ENCODE measurements at regions not wholly inside any gene's neighbourhood (a gene's known extent, or its start where the extent isn't known, plus 50 kb on each side); places are given as distances from the start of the nearest gene placed in this dataset.

DNA sequence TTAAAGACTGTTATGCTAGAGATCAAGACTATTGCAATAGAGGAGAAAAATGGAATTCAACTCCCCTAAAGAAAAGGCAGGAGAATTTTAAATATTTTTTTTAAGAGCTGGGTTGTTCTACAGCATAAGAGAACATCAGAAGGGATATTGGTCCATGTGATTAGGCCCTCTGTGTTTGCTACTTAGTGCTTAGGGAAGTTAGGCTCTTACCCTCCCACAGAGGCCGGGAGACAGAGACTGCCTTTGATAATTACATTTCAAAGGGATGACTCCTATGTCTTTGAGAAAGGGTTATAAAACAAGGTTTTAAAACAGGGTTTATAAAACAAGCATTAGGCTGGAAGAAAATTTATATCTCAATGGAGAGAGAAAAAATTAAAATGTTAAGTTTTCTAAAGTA lies 1248.1 kb upstream of the PCDH20 start:
- CTCF ChIA-PET: no interaction called here
- POLR2A ChIA-PET: no interaction called here
- H2AFZ ChIP-seq (ENCODE audit: low read depth, low read length, poor library complexity, severe bottlenecking): no peak overlapping the region

More for the DNA sequence above, 1248.1 kb upstream of the PCDH20 start:
- H4K20me1 ChIP-seq (ENCODE audit: insufficient read depth): no peaks in the 10 kb centered on the region
- DNase-seq (ENCODE audit: low read depth, low spot score) (no peak), ATAC-seq (no peak)
- H3K4me2 ChIP-seq (ENCODE audit: low read length): no peak overlapping the region
- intact Hi-C loops (cut with micrococcal nuclease): no loop called here
- no peaks in the 10 kb centered on the region for H3K9me3 ChIP-seq (ENCODE audit: control insufficient read depth in 1 of 2, insufficient read depth in 1 of 2, low read depth in 1 of 2, low read length in 2 of 2)
- H3K9ac ChIP-seq (ENCODE audit: low read length): no peak overlapping the region
- no peak overlapping the region for H3K27ac ChIP-seq (ENCODE audit: low read depth, low read length)
- RAD21 ChIA-PET (ENCODE audit: low non-redundant PET in 1 of 2, low total read pairs in 2 of 2, uncharacterized antibody in 2 of 2, unreplicated experiment in 2 of 2): no interaction called here
- H3K4me1 ChIP-seq (ENCODE audit: control insufficient read depth in 1 of 2, insufficient read depth in 2 of 2, low read length in 2 of 2): no peaks in the 10 kb centered on the region
- H3K36me3 ChIP-seq (ENCODE audit: control insufficient read depth in 1 of 2, insufficient read depth in 2 of 2, low read length in 2 of 2): no peaks in the 10 kb centered on the region
- no peaks in the 10 kb centered on the region for H3K9me2 ChIP-seq (ENCODE audit: insufficient read depth)
- TF ChIP-seq SRF (IDR thresholded peaks at IDR 0.05; ENCODE audit: low read depth) (no peak), POLR2AphosphoS5 (IDR thresholded peaks at IDR 0.05; ENCODE audit: low read depth, low read length) (no peak), CBX3 (IDR thresholded peaks at IDR 0.05; ENCODE audit: low read depth) (no peak), EZH2 (IDR thresholded peaks at IDR 0.05) (no peak), SIN3A (IDR thresholded peaks at IDR 0.05; ENCODE audit: low read depth) (no peak), YY1 (IDR thresholded peaks at IDR 0.05; ENCODE audit: extremely low read depth, insufficient replicate concordance, low read depth, low read length) (no peak), POLR2A (IDR thresholded peaks at IDR 0.05; ENCODE audit: borderline replicate concordance, extremely low read depth, insufficient read depth, insufficient read length) (no peak), ZNF274 (IDR thresholded peaks at IDR 0.05; ENCODE audit: low read depth, low read length) (no peak), EZH2phosphoT487 (IDR thresholded peaks at IDR 0.05; ENCODE audit: borderline replicate concordance) (no peak), RAD21 (IDR thresholded peaks at IDR 0.05; ENCODE audit: low read depth) (no peak), TCF7L2 (IDR thresholded peaks at IDR 0.05; ENCODE audit: borderline replicate concordance, extremely low read depth, insufficient read depth, insufficient read length) (no peak), EGR1 (IDR thresholded peaks at IDR 0.05; ENCODE audit: low read depth) (no peak)
- TF ChIP-seq, protein P1, sequence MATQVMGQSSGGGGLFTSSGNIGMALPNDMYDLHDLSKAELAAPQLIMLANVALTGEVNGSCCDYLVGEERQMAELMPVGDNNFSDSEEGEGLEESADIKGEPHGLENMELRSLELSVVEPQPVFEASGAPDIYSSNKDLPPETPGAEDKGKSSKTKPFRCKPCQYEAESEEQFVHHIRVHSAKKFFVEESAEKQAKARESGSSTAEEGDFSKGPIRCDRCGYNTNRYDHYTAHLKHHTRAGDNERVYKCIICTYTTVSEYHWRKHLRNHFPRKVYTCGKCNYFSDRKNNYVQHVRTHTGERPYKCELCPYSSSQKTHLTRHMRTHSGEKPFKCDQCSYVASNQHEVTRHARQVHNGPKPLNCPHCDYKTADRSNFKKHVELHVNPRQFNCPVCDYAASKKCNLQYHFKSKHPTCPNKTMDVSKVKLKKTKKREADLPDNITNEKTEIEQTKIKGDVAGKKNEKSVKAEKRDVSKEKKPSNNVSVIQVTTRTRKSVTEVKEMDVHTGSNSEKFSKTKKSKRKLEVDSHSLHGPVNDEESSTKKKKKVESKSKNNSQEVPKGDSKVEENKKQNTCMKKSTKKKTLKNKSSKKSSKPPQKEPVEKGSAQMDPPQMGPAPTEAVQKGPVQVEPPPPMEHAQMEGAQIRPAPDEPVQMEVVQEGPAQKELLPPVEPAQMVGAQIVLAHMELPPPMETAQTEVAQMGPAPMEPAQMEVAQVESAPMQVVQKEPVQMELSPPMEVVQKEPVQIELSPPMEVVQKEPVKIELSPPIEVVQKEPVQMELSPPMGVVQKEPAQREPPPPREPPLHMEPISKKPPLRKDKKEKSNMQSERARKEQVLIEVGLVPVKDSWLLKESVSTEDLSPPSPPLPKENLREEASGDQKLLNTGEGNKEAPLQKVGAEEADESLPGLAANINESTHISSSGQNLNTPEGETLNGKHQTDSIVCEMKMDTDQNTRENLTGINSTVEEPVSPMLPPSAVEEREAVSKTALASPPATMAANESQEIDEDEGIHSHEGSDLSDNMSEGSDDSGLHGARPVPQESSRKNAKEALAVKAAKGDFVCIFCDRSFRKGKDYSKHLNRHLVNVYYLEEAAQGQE (IDR thresholded peaks at IDR 0.05; ENCODE audit: low read depth): no peak
- TF ChIP-seq, protein P2, sequence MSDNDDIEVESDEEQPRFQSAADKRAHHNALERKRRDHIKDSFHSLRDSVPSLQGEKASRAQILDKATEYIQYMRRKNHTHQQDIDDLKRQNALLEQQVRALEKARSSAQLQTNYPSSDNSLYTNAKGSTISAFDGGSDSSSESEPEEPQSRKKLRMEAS (IDR thresholded peaks at IDR 0.05): no peak
- TF ChIP-seq, protein P3, sequence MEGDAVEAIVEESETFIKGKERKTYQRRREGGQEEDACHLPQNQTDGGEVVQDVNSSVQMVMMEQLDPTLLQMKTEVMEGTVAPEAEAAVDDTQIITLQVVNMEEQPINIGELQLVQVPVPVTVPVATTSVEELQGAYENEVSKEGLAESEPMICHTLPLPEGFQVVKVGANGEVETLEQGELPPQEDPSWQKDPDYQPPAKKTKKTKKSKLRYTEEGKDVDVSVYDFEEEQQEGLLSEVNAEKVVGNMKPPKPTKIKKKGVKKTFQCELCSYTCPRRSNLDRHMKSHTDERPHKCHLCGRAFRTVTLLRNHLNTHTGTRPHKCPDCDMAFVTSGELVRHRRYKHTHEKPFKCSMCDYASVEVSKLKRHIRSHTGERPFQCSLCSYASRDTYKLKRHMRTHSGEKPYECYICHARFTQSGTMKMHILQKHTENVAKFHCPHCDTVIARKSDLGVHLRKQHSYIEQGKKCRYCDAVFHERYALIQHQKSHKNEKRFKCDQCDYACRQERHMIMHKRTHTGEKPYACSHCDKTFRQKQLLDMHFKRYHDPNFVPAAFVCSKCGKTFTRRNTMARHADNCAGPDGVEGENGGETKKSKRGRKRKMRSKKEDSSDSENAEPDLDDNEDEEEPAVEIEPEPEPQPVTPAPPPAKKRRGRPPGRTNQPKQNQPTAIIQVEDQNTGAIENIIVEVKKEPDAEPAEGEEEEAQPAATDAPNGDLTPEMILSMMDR (IDR thresholded peaks at IDR 0.05 in 2 of 3, conservative IDR thresholded peaks at IDR 0.05 in 1 of 3; ENCODE audit: borderline replicate concordance in 1 of 3, insufficient read depth in 1 of 3, low read depth in 2 of 3, low read length in 2 of 3): no peak
- TF ChIP-seq, protein P4, sequence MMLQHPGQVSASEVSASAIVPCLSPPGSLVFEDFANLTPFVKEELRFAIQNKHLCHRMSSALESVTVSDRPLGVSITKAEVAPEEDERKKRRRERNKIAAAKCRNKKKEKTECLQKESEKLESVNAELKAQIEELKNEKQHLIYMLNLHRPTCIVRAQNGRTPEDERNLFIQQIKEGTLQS (IDR thresholded peaks at IDR 0.05): no peak
- no peaks in the 10 kb centered on the region for H3K27me3 ChIP-seq (ENCODE audit: insufficient read depth, low read length)
- no peaks in the 10 kb centered on the region for H3K79me2 ChIP-seq (ENCODE audit: insufficient read depth, low read length)
- BruUV-seq (replicated peaks): no TSS peak
- no peak overlapping the region for H3K4me3 ChIP-seq (replicated peaks in 1 of 2; ENCODE audit: low read depth in 1 of 2, low read length in 2 of 2)

Data from HCT116 (cell line).